BE2C (cell line): ENCODE measurements at regions not wholly inside any gene's neighbourhood (a gene's known extent, or its start where the extent isn't known, plus 50 kb on each side); places are given as distances from the start of the nearest gene placed in this dataset.

Experiments
- DNase-seq: peaks from one replicate; pipeline ENCODE4 v3.0.0-alpha.2; 2020
- H3K27me3 ChIP-seq: fragments of 250-450 bp; sonication (Bioruptor Pico); 2 replicates; pipeline ENCODE4 v1.5.1; 2020; ENCODE audit warnings: mild to moderate bottlenecking
- H3K36me3 ChIP-seq: fragments of 250-450 bp; sonication (Bioruptor Pico); 2 replicates; pipeline ENCODE4 v1.5.1; 2020; ENCODE audit warnings: mild to moderate bottlenecking
- H3K4me1 ChIP-seq: fragments of 250-450 bp; sonication (Bioruptor Pico); 2 replicates; pipeline ENCODE4 v1.5.1; 2020
- H3K4me3 ChIP-seq: 2 replicates; pipeline ENCODE4 v1.5.1; 2011; ENCODE audit warnings: low read depth, low read length
- H3K9me3 ChIP-seq: fragments of 250-450 bp; sonication (Bioruptor Pico); 2 replicates; pipeline ENCODE4 v1.5.1; 2020
- CTCF ChIP-seq: IDR thresholded peaks from 2 replicates; pipeline ENCODE4 v1.5.1; 2012; ENCODE audit warnings: mild to moderate bottlenecking, low read depth, low read length

GRCh38 chr2:152971685-152972084 lies 253.3 kb downstream of the ARL6IP6 start:
- Histone ChIP-seq H3K27me3 (no peaks in the 10 kb centered on the region), H3K36me3 (no peaks in the 10 kb centered on the region), H3K4me1 (no peaks in the 10 kb centered on the region), H3K4me3 (no peak overlapping the region), H3K9me3 (no peaks in the 10 kb centered on the region)
- TF ChIP-seq CTCF, result no peak
- no peak for DNase-seq

- Histone ChIP-seq H3K4me3 (no peak overlapping the region), H3K27me3 (no peaks in the 10 kb centered on the region), H3K9me3 (no peaks in the 10 kb centered on the region), H3K4me1 (no peaks in the 10 kb centered on the region), H3K36me3 (no peaks in the 10 kb centered on the region)
- no peak for TF ChIP-seq CTCF
- no peak for DNase-seq
Measured at GRCh38 chr2:152962446-152962845, 244.0 kb downstream of the ARL6IP6 start.

GRCh38 chr2:152961351-152961750 lies 242.9 kb downstream of the ARL6IP6 start:
- Histone ChIP-seq H3K27me3 (no peaks in the 10 kb centered on the region), H3K36me3 (no peaks in the 10 kb centered on the region), H3K9me3 (no peaks in the 10 kb centered on the region), H3K4me3 (no peak overlapping the region), H3K4me1 (no peaks in the 10 kb centered on the region)
- TF ChIP-seq CTCF, result no peak
- DNase-seq, result no peak

GRCh38 chr2:152950126-152950525 lies 231.7 kb downstream of the ARL6IP6 start:
- Histone ChIP-seq H3K27me3 (no peaks in the 10 kb centered on the region), H3K36me3 (no peaks in the 10 kb centered on the region), H3K4me1 (no peaks in the 10 kb centered on the region), H3K4me3 (no peak overlapping the region), H3K9me3 (no peaks in the 10 kb centered on the region)
- TF ChIP-seq CTCF, result no peak
- no peak for DNase-seq

GRCh38 chr2:152944099-152944498 lies 225.7 kb downstream of the ARL6IP6 start:
- H3K36me3 ChIP-seq, result no peaks in the 10 kb centered on the region
- no peaks in the 10 kb centered on the region for H3K27me3 ChIP-seq
- no peaks in the 10 kb centered on the region for H3K9me3 ChIP-seq
- H3K4me3 ChIP-seq, result no peak overlapping the region
- H3K4me1 ChIP-seq, result no peaks in the 10 kb centered on the region
- TF ChIP-seq CTCF, result no peak
- DNase-seq, result no peak

- H3K4me3 ChIP-seq, result no peak overlapping the region
- no peak for TF ChIP-seq CTCF
- H3K4me1 ChIP-seq, result no peaks in the 10 kb centered on the region
- no peak for DNase-seq
- H3K9me3 ChIP-seq, result no peaks in the 10 kb centered on the region
- no peaks in the 10 kb centered on the region for H3K27me3 ChIP-seq
- no peaks in the 10 kb centered on the region for H3K36me3 ChIP-seq
Measured at GRCh38 chr2:152942940-152943440, 224.6 kb downstream of the ARL6IP6 start.
